ENCODE measurements at regions not wholly inside any gene's neighbourhood (a gene's known extent, or its start where the extent isn't known, plus 50 kb on each side); places are given as distances from the start of the nearest gene placed in this dataset.
"Not testable (repeated sequence)": the region's sequence is repeated elsewhere in the genome, so short reads cannot be mapped to it uniquely, and the experiment has no call there.

DNA sequence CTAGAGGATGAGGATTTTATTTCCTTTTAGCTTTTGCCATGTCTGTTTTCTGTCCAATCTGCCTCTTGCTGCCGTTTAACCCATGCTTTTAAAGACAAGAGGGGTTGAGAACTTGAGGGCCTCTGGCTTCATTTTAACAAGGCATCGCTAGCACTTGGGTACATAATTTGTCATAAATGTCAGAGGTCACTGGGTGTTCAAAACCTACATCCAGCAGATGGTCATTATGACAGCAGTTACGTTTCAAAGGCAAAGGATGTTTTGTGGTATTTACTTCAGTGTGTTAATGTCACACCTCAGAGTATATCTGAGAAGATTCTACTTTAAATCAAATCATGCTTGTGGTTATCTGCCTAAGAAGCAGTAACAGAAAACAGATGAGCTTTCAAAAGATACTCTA is 918.3 kb downstream of the NR2F1-AS1 start:
- in situ Hi-C loops (cut with MboI; ENCODE audit: low pct_unique_long_range_greater_than_20kb, low sequenced_read_pairs): no loop called here
- DNase-seq: no peak

DNA sequence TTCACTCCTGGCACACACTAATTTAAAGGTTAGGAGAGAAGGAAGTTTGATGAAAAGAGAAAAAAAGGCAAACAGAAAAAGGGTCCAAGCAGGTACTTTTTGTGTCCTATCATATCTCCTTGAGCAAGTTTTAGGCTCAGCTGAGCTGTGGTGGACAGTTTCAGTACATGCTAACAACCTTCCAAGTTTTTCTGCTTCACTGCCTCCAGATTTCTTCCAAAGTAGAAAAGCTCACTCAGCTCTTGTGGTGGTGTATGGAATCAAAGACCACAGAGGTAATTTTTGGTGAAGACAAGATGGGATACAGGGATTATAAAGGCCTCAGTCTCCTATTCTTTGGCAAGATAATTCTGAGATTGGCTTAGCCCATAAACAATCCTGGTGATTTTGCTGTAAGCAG is 921.8 kb downstream of the NR2F1-AS1 start:
- no peak for DNase-seq
- in situ Hi-C loops (cut with MboI; ENCODE audit: low pct_unique_long_range_greater_than_20kb, low sequenced_read_pairs): no loop called here

DNA sequence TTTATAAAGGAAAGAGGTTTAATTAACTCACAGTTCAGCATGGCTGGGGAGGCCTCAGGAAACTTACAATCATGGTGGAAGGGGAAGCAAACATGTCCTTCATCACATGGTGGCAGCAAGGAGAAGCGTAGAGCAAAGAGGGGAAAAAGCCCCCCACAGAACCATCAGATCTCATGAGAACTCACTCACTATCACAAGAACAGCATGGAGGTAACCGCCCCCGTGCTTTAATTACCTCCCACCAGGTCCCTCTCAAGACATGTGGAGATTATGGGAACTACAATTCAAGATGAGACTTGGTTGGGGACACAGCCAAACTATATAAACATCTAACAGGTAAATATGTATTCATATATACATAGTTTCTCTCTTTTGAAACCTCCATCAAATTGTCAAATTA is 926.4 kb downstream of the NR2F1-AS1 start:
- in situ Hi-C loops (cut with MboI; ENCODE audit: low pct_unique_long_range_greater_than_20kb, low sequenced_read_pairs); DNase-seq: not testable (repeated sequence)

DNA sequence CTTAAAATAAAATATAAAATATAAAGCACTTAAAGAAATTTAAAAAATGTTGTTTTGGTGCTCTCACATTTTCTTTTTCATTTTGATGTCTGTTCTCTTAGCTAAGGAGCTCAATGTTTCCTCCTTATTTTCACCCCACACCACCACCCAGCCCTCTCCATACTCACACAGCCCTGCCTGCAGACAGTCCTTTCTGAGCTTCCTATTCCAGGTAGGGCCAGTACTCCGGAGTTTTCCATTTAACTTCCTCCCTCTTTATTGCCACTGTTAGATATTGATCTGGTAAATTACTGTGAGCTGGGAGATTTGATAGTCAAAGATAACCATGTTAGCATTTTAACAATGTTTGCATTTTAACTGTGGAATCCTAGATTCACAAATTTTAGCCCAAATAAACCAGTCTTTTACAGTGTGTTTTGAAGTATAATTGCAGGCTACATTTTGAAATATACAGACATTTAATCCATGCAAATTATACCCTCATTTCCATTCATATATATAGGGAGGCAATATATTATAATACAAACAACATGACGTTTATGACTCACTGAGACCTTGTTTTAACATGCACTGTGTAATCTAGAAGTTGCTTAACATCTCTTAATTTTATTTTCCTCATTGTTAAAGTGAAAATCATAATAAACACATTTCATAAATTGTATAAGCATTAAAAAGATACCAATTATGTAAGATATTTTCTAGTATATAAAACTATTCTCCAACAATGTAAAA is 927.1 kb downstream of the NR2F1-AS1 start:
- no peak for DNase-seq
- in situ Hi-C loops (cut with MboI; ENCODE audit: low pct_unique_long_range_greater_than_20kb, low sequenced_read_pairs): no loop called here

DNA sequence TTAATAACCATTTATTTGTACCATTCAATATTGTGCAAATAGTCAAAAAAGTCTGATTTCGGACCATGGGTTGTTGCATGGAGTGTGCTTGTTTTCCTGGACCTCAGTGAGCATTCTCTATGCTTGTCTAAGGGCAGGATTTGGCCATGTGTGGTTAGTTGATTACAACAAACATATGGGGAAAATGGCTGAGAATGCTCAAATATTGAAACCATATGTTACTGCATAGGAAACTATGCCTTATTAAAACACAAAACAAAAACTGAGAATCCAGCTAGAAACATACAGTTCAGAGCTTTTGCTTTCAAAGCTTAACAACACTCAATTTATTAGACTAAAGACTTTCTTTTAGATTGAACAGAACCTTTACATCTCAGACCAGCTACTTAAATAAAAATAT is 928.3 kb downstream of the NR2F1-AS1 start:
- in situ Hi-C loops (cut with MboI; ENCODE audit: low pct_unique_long_range_greater_than_20kb, low sequenced_read_pairs): no loop called here
- no peak for DNase-seq

DNA sequence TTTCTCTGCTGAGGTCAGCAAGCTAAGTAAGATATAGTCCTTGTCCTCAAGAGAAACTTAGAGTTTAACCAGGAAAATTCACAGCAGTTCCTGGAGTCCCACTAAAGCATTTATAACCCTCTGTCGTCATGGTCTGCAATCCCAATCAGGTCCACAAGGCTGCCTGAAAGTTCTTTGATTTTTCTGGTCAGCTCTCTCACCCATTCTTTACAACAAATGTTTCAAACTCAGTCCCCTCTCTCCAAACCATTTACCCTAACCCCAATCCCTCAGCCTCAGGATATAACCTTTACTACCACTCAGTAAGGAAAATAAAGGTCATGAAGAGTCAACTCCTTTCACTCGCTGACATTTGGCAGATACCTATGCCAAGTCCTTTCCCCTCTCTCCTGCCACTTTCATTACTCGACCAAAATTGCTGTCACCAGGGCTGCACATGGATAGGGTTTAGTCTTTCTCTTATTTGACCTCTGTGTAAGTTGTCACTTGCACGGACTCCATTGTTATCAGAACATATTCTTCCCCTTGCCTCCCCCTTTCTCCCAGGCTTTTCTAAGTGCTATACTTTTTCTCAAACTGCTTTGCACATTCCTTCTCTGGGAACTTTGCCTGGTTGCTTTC is 936.6 kb downstream of the NR2F1-AS1 start:
- no peak for DNase-seq

DNA sequence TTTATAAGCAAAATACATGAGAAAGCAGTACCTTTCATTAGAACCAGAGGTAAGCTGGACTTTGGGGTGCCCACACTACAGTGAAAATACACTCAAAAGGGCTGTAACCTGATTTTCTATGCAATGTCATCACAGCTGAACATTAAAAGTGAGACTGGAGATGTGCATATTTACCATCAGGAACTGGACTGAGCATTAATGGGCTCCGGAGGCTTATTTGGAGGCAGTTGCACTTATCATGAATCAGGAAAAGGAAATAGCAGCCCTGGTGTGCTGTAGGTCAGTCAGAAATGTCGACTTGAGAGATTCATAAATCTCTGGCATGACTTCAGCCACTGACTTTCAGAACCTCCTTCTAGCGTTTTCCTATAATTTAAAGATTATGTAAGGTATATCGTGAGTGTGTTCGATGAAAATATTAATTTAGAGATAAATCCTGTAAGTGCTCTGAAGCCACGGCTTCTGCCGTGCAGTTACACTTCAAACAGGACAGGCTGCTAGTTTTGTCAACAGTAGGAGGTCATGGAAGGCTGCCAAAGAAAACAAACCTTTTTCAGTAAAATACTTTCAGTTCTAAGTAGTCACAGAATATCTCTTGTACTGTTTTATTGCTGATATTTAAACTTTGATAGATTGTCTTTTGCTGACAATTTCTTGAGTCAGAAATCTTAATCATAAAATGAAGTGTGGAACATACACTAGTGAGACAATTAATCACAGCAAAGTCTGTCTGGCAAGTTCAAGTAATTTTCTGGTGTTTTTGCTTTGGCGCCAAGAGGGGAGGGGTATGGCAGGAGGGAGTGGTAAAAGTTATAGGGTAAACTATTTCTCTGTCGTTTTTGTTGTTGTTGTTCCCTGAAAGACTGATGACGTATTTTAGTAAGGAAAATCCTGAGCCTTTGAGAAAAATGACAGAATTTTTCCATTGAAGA is 939.7 kb downstream of the NR2F1-AS1 start:
- DNase-seq: peak; percentile 1
- in situ Hi-C loops (cut with MboI; ENCODE audit: low pct_unique_long_range_greater_than_20kb, low sequenced_read_pairs): no loop called here

More for the DNA sequence above, 936.6 kb downstream of the NR2F1-AS1 start:
- in situ Hi-C loops (cut with MboI; ENCODE audit: low pct_unique_long_range_greater_than_20kb, low sequenced_read_pairs): no loop called here

DNA sequence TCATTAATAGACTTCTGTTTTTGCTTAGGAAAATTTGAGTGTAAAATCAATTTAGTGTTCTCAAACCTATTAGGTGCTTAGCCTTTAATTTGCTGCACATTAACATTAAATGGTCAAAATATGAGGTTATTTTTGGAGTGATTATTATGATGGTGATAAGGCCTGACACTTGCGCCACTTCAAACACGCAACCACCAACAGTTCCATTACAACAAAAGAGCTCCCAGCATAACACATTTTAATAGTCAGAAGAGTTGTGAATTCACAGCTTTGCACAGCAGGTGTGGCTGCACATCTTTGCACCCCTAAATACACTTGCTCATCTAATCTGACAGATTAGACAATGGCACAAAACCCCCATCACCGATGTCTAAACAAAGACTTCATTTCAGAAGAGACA is 940.7 kb downstream of the NR2F1-AS1 start:
- in situ Hi-C loops (cut with MboI; ENCODE audit: low pct_unique_long_range_greater_than_20kb, low sequenced_read_pairs): no loop called here
- DNase-seq: no peak

DNA sequence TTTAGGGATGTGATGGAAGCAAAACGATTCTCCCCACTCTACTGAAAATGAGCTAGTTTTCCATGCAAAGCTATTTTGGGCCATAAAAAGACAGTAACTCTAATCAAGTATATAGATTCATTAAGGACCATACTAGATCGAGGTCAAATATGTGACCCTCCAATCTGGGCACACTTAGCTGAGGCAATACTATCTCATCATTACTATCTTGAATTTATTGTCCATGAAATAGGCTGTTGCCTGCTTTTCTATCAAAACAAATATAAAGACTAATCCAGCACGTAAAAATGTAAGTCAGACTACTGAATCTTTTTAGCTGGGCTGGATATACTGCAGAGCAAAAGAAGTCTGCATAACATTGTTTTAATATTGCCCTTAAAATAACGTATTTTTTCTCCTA is 943.1 kb downstream of the NR2F1-AS1 start:
- in situ Hi-C loops (cut with MboI; ENCODE audit: low pct_unique_long_range_greater_than_20kb, low sequenced_read_pairs): no loop called here
- DNase-seq: no peak

DNA sequence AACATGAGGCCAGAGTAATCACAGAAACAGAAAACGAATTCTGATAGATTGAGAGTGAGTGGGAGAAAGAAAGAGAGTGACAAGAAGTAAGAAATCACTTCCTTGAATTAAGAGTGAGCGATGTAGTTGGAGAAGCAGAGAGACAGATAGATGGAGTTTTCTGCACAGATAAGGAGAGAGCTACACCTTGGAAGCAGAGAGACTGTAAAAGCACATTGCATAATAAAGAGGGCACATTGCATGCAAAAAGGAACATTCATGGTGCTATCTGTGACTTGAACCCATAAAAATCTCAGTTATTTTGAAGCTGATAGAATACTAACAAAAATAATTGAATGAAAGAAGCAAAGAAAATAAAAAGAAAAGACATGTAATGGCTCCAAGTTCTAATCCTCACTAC is 943.8 kb downstream of the NR2F1-AS1 start:
- in situ Hi-C loops (cut with MboI; ENCODE audit: low pct_unique_long_range_greater_than_20kb, low sequenced_read_pairs): no loop called here
- no peak for DNase-seq

DNA sequence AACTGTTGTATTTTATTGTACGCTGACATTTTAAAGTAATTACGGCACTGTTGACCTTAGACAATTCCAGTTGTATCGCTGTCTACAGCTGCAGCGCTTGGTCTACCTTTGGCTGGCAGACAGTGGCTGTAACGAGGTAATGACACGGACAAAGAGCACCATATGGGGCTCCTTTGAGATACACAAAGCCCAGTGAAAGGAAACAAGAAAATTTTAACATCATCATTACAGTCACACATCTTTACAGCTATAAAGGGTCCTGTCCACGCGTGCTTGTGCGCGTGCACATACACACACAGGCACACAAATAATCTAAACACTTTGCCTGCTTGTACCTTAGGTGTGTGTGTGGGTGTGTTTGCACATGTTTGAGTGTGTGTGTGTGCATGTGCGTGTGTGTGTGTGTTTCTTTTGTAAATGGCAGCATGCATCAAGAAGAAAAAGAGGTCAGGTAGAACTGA is 946.0 kb downstream of the NR2F1-AS1 start:
- in situ Hi-C loops (cut with MboI; ENCODE audit: low pct_unique_long_range_greater_than_20kb, low sequenced_read_pairs): no loop called here
- no peak for DNase-seq

DNA sequence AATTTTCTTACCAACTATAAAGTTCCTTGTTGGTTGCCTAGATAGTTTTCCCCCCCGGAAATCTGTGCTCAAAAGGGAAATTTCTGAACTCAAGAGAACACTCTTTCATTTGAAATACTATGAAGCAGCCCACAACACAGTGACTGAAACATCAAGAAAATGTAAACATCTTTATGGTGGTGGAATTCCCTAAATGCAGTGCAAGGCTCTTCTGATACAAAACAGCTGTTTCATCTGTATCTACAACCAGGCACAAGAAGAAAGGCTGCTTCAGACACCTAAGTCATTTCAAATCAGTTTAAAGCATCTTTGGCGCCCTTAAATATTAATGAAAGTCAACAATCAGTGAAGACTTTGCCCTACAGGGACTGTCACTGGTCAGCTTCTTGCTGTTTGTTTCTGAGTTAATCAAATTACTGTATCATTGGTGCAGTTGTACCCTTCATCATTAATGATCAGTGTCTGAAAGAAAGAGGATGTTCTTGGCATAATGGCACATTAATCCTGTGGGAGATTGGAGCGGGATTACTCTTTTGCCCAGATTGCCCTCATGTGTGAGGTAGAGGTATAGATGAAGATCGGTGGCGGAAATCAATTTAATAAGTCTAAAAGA is 947.0 kb downstream of the NR2F1-AS1 start:
- in situ Hi-C loops (cut with MboI; ENCODE audit: low pct_unique_long_range_greater_than_20kb, low sequenced_read_pairs): no loop called here
- no peak for DNase-seq

DNA sequence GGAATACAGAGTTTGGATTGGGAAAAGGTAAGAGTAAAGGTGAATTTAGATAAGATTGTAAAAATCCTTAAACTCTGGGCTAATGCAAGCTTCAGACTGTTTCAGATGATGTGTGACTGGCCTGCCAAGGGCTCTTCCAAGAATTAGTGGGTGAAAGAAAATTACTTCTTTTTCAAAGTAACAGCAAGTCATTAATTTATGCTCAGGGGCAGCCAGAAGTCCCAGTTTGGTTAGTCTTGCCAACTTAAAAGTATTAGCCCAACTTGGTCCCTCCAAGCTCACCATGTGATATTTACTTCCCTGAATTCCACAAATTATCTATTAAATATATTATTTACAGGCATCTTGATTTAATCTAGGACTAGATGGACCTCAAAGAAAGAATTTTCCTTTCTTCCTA is 947.8 kb downstream of the NR2F1-AS1 start:
- in situ Hi-C loops (cut with MboI; ENCODE audit: low pct_unique_long_range_greater_than_20kb, low sequenced_read_pairs): no loop called here
- no peak for DNase-seq

DNA sequence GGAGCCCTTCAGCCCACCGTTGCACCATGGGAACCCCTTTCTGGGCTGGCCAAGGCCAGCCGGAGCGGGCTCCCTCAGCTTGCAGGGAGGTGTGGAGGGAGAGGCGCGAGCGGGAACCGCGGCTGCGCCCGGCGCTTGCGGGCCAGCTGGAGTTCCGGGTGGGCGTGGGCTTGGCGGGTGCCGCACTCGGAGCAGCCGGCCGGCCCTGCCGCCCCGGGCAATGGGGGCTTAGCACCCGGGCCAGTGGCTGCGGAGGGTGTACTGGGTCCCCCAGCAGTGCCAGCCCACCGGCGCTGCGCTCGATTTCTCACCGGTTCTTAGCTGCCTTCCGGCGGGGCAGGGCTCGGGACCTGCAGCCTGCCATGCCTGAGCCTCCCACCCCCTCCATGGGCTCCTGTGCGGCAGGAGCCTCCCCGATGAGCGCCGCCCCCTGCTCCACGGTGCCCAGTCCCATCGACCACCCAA is 949.8 kb downstream of the NR2F1-AS1 start:
- DNase-seq; in situ Hi-C loops (cut with MboI; ENCODE audit: low pct_unique_long_range_greater_than_20kb, low sequenced_read_pairs): not testable (repeated sequence)

DNA sequence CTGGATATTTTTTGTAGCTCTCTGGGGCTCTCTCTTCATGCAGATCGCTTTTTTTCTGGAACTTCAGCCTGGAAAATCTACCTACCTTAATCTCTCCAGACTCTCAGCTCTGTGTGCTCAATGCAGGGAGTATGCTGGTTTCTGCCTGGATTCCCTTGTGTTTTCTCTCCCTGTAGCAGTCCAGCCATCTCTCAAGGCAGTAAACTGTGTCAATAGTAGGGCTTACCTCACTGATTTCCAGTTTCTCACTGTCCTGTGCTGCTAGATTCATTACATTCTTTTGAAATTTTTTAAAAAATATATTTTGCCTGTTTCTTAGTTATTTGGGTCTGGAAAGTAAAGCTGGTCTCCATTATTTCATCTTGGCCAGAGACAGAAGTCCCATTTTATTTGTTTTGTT is 951.4 kb downstream of the NR2F1-AS1 start:
- in situ Hi-C loops (cut with MboI; ENCODE audit: low pct_unique_long_range_greater_than_20kb, low sequenced_read_pairs): no loop called here
- no peak for DNase-seq

DNA sequence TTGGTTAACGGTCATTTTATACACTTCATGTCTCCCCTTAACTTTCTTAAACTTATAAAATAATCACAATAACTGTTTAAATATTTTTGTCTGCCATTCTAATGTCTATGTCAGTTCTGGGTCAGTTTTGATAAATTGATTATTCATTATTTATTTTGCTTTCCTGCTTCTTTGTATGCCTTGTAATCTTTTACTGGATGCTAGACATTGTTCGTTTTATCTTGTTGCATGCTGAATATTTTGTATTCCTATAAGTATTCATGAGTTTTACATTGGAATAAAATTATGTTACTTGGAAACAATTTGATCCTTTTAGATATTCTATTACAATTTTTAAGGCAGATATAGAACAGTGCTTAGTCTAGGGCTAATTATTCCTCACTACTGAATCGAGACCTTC is 952.0 kb downstream of the NR2F1-AS1 start:
- no peak for DNase-seq
- in situ Hi-C loops (cut with MboI; ENCODE audit: low pct_unique_long_range_greater_than_20kb, low sequenced_read_pairs): no loop called here

DNA sequence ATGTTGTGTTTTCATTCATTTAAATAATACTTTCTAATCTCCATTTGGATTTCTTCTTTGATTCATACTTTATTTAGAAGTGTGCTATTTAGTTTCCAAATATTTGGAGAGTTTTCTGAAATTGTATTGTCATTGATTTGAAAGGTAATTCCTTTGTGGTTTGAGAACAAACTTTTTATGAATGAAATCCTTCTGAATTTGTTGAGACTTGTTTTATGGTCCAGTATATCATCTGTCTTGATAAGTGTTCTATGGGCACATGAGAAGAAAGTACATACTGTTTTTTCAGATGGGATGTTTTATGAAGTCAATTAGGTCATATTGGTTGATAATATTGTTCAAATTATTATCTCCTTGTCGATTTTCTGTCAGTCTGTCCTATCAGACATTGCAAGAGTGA is 953.8 kb downstream of the NR2F1-AS1 start:
- in situ Hi-C loops (cut with MboI; ENCODE audit: low pct_unique_long_range_greater_than_20kb, low sequenced_read_pairs): no loop called here
- DNase-seq: no peak

DNA sequence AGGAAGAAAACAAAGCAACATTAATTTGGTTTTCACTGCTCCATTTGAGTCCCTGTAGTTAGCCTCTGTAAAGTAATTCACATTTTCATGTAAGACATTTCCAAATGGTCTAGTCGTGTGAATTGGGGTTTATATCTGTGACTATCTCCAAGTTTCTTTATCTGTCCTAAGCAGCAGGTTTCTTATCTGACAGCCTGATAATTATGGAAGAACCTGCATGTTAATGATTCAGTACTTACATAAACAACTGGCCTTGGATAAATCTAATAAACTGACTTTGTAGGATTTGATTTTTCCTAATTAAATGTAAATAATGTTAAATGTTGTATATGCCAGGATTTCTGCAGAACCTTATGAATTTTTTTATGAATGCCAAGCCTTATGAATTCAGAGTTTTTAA is 964.9 kb downstream of the NR2F1-AS1 start:
- in situ Hi-C loops (cut with MboI; ENCODE audit: low pct_unique_long_range_greater_than_20kb, low sequenced_read_pairs): no loop called here

DNA sequence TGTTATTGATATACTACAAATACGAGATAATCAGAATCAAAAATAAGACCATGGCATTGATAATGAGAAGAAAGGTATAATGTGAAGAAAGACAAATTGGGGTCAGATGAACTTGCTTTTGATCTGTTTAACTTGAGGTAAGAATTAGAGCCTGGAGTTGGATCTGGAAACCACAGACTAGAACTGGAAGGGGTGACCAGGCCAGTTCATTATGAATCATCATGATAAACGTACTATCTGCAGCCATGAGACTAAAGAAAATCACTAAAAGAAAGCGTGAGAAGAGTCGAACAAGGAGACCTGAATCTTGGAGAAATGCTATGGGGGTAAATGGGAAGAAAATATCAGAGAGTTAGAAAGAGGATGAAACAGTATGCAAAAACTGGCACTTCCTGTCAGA is 967.5 kb downstream of the NR2F1-AS1 start:
- no peak for DNase-seq
- in situ Hi-C loops (cut with MboI; ENCODE audit: low pct_unique_long_range_greater_than_20kb, low sequenced_read_pairs): no loop called here

More for the DNA sequence above, 964.9 kb downstream of the NR2F1-AS1 start:
- DNase-seq: no peak

Data from KBM-7 (cell line).